Endothelial cell of umbilical vein (primary cell): ENCODE measurements at regions not wholly inside any gene's neighbourhood (a gene's known extent, or its start where the extent isn't known, plus 50 kb on each side); places are given as distances from the start of the nearest gene placed in this dataset.

Experiments used
- BruUV-seq: library from RNA; stranded (reverse); fragments of 400-500 nt; replicated peaks from 2 replicates; lab custom pipeline; 2021; lab: Mats Ljungman, UMichigan
- CTCF ChIA-PET: fragments of 300-600, 350-600 bp; sonication (Branson Sonifier 250); formaldehyde crosslinking; loops from one replicate; lab custom pipeline; 2021; ENCODE audit warnings: antibody characterized with exemption, inconsistent platforms; lab: Charles Lee
- POLR2A ChIA-PET: fragments of 300-600, 350-600 bp; sonication (Branson Sonifier 250); formaldehyde crosslinking; loops from one replicate; lab custom pipeline; 2021; ENCODE audit warnings: antibody characterized with exemption, inconsistent platforms; lab: Charles Lee
- DNase-seq: peaks from one replicate; pipeline ENCODE4 v3.0.0-alpha.2; 2011; ENCODE audit warnings: low read depth, low spot score
- FAIRE-seq: peaks from 2 replicates; lab custom pipeline; 2011; peaks lifted over from hg19 to GRCh38; lab: Jason Lieb, UNC
- H2AFZ ChIP-seq: 2 replicates; pipeline ENCODE4 v1.6.0; 2012; ENCODE audit warnings: low read depth, low read length, control low read depth, inconsistent platforms
- H3K27ac ChIP-seq: 2 replicates; pipeline ENCODE4 v1.5.1; 2011; ENCODE audit warnings: low read depth, mild to moderate bottlenecking, control low read depth, low read length, moderate library complexity; ENCODE audit not compliant: insufficient read depth
- H3K27me3 ChIP-seq, 2 experiments: 2 replicates each; pipeline versions ENCODE4 v1.6.0 to v1.6.1; 2011; ENCODE audit warnings: low read length in 2 of 2, mixed read lengths in 1 of 2; ENCODE audit not compliant: control insufficient read depth in 2 of 2, insufficient read depth in 2 of 2
- H3K36me3 ChIP-seq, 2 experiments: 2 replicates in 1 of 2; 3 replicates in 1 of 2; pipeline ENCODE4 v1.5.1; 2011; ENCODE audit warnings: low read length in 2 of 2, mild to moderate bottlenecking in 1 of 2, moderate library complexity in 1 of 2; ENCODE audit not compliant: control insufficient read depth in 2 of 2, insufficient read depth in 2 of 2; ENCODE audit errors: extremely low read depth in 1 of 2
- H3K4me1 ChIP-seq: 3 replicates; pipeline ENCODE4 v1.5.1; 2011; ENCODE audit warnings: mild to moderate bottlenecking, low read length; ENCODE audit not compliant: control insufficient read depth, insufficient read depth; ENCODE audit errors: extremely low read depth
- H3K4me2 ChIP-seq: 2 replicates; pipeline ENCODE4 v1.6.1; 2011; ENCODE audit warnings: low read length, control low read depth, mixed read lengths; ENCODE audit not compliant: insufficient read depth
- H3K4me3 ChIP-seq, 3 experiments: fragments of 200-600 bp in 1 of 3; sonication (generic), shearing (Covaris generic) in 1 of 3; replicated peaks in 1 of 3; 2 replicates each; pipeline ENCODE4 v1.5.1; 2011 to 2016; ENCODE audit warnings: control low read depth in 3 of 3, low read length in 3 of 3, mild to moderate bottlenecking in 2 of 3, inconsistent platforms in 1 of 3, low read depth in 1 of 3, moderate library complexity in 1 of 3; ENCODE audit not compliant: insufficient read depth in 1 of 3
- H3K79me2 ChIP-seq: 2 replicates; pipeline ENCODE4 v1.6.0; 2012; ENCODE audit warnings: low read length, inconsistent platforms; ENCODE audit not compliant: control insufficient read depth, insufficient read depth
- H3K9ac ChIP-seq: replicated peaks from 2 replicates; pipeline ENCODE3; 2011; ENCODE audit warnings: low read length, control low read depth; ENCODE audit not compliant: insufficient read depth; ENCODE audit errors: extremely low read depth
- H3K9me1 ChIP-seq: replicated peaks from 3 replicates; pipeline ENCODE4 v1.6.0; 2011; ENCODE audit warnings: mild to moderate bottlenecking, low read length; ENCODE audit not compliant: control insufficient read depth, insufficient read depth; ENCODE audit errors: extremely low read depth
- H3K9me3 ChIP-seq: replicated peaks from 2 replicates; pipeline ENCODE4 v1.5.1; 2012; ENCODE audit warnings: low read length, inconsistent platforms; ENCODE audit not compliant: control insufficient read depth, insufficient read depth
- H4K20me1 ChIP-seq: replicated peaks from 2 replicates; pipeline ENCODE3; 2011; ENCODE audit warnings: mild to moderate bottlenecking, low read length; ENCODE audit not compliant: control insufficient read depth, insufficient read depth; ENCODE audit errors: extremely low read depth
- GATA2 ChIP-seq: IDR thresholded peaks from 2 replicates; pipeline ENCODE4 v1.7.0; 2011; ENCODE audit warnings: low read depth, mild to moderate bottlenecking, moderate library complexity, mixed read lengths, low read length; ENCODE audit not compliant: insufficient read length, insufficient read depth
- JUN ChIP-seq: IDR thresholded peaks from 2 replicates; pipeline ENCODE4 v1.6.1; 2011; ENCODE audit warnings: borderline replicate concordance, low read depth; ENCODE audit not compliant: insufficient read length, insufficient read depth
- MYC ChIP-seq: IDR thresholded peaks from one replicate; pipeline ENCODE4 v1.6.1; 2011; ENCODE audit warnings: mild to moderate bottlenecking, low read depth, low read length
- dilution Hi-C: fragments of 300-500 bp; cut with MboI; formaldehyde crosslinking; loops from one replicate; pipeline ENCODE4 v1.15.0; 2019; ENCODE audit warnings: low sequenced_read_pairs; ENCODE audit not compliant: extremely low pct_ligation_motif_present
- intact Hi-C: fragments of 100-400 bp; cut with micrococcal nuclease; formaldehyde crosslinking; loops from one replicate; pipeline ENCODE4 v1.10.0; 2022
- TF ChIP-seq, protein P1 (sequence below): IDR thresholded peaks from 2 replicates; pipeline ENCODE4 v1.6.1; 2011; ENCODE audit not compliant: insufficient read depth, insufficient read length

DNA sequence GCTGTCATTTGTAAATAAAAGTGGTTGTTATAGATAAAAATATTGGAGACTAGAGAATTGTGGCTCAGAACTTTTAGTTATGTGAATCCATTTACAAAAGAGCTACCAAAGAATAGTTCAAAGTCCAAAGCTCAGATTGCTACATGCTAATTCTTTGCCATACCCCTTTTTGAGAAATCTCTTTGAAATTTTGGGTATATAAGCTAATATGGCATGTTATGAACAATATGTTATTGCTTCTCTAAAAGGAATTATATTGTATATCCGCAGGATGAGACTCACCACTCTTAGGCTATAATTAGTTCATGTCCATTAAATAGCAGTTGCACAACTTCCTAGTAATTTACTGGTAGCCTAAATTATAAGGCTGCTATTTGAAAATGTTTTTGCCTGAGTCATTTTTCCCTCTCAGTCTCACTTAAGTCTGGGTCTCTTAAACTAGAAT lies 178.0 kb downstream of the ZNF281 start:
- peak; percentile 58 for DNase-seq
- CTCF ChIA-PET = interaction anchor here (0.7 to 1.3 kb wide), 3 partner anchors 8 to 45 kb away, joined by 4 to 6 read pairs (median 4); no protein-coding TSS in a partner anchor

DNA sequence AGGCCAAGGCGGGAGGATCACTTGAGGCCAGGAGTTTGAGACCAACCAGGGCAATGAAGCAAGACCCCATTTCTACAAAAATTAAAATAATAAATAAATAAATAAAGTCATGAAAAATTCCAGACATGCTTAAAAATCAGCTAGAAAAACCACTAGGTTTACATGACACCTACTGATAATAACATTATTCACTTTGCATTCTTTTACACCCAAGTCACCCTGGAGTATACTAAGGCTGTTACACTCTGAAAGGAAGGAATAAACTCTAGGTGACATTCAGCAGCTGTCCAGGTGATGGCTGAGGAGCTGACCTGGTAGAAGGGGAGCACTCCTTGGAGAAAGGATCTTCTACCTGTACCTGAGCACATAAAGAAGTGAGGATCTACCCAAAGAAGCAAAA lies 179.2 kb downstream of the ZNF281 start:
- no peaks in the 10 kb centered on the region for H3K9me1 ChIP-seq
- H3K4me1 ChIP-seq = peaks cover 30% of the 10 kb centered on the region
- dilution Hi-C loops (no loop called here), intact Hi-C loops (no loop called here)
- H3K27ac ChIP-seq = no peak overlapping the region
- ChIA-PET CTCF (no interaction called here), POLR2A (no interaction called here)
- no peaks in the 10 kb centered on the region for H3K36me3 ChIP-seq
- H3K9me3 ChIP-seq = no peaks in the 10 kb centered on the region
- H3K4me3 ChIP-seq = no peak overlapping the region
- no peaks in the 10 kb centered on the region for H4K20me1 ChIP-seq
- TF ChIP-seq, protein P1, sequence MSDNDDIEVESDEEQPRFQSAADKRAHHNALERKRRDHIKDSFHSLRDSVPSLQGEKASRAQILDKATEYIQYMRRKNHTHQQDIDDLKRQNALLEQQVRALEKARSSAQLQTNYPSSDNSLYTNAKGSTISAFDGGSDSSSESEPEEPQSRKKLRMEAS = no peak
- no peak for TF ChIP-seq MYC
- no TSS peak for BruUV-seq
- H3K79me2 ChIP-seq = no peaks in the 10 kb centered on the region
- no peak for DNase-seq
- no peak for FAIRE-seq
- no peak overlapping the region for H3K4me2 ChIP-seq
- H2AFZ ChIP-seq = no peak overlapping the region
- H3K27me3 ChIP-seq = no peaks in the 10 kb centered on the region
- no peak overlapping the region for H3K9ac ChIP-seq

More for the DNA sequence above, 178.0 kb downstream of the ZNF281 start:
- no peak overlapping the region for H3K4me3 ChIP-seq
- no peaks in the 10 kb centered on the region for H3K27me3 ChIP-seq
- FAIRE-seq = peak; percentile 70
- H3K27ac ChIP-seq = no peak overlapping the region
- dilution Hi-C loops (no loop called here), intact Hi-C loops (loop anchor here (1.0 to 2.0 kb wide), 3 partner anchors 8 to 541 kb away; no protein-coding TSS in a partner anchor)
- no peaks in the 10 kb centered on the region for H3K36me3 ChIP-seq
- no peak overlapping the region for H2AFZ ChIP-seq
- no peak for TF ChIP-seq GATA2
- TF ChIP-seq JUN = peak; percentile 71
- BruUV-seq = no TSS peak
- H4K20me1 ChIP-seq = no peaks in the 10 kb centered on the region
- H3K4me1 ChIP-seq = peaks cover 27% of the 10 kb centered on the region
- no peaks in the 10 kb centered on the region for H3K9me3 ChIP-seq
- H3K9me1 ChIP-seq = no peaks in the 10 kb centered on the region
- H3K4me2 ChIP-seq = peak overlapping the region; percentile 19
- POLR2A ChIA-PET = interaction anchor here (0.6 kb wide), 1 partner anchor 164 kb away, joined by 4 read pairs; no protein-coding TSS in a partner anchor
- no peaks in the 10 kb centered on the region for H3K79me2 ChIP-seq
- no peak overlapping the region for H3K9ac ChIP-seq
